ELR (cell line): ENCODE measurements at regions not wholly inside any gene's neighbourhood (a gene's known extent, or its start where the extent isn't known, plus 50 kb on each side); places are given as distances from the start of the nearest gene placed in this dataset.
"Not testable (repeated sequence)": the region's sequence is repeated elsewhere in the genome, so short reads cannot be mapped to it uniquely, and the experiment has no call there.

ENCODE experiments used
- DNase-seq: peaks from one replicate; pipeline ENCODE4 v3.0.0-alpha.2; 2015; ENCODE audit warnings: low read depth

DNA sequence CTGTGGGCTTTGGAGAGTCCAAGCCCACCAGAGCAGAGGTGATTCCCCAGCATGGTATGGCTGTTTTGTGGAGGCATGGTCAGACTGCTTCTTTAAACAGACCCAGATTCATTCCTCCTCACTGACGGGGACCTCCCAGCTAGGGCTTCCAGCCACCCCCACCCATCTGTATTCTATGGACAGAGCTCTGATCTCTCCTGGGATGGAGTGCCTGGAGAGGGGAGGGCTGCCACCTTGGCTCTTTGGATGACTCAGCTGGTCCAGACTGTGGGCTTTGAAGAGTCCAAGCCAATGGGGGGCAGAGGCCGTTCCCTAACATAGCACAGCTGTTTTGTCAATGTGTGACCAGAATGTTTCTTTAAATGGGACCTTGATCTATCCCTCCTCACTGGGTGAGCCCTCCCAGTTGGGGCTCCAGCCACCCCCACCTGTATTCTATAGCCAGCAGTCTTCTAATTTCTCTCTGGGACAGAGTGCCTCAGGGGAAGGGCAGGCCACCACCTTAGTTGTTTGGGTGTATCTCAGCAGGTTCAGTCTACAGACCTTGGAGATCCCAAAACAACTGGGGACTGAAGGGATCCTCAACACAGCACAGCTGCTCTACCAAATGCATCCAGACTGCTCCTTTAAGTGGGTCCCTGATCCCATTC is 122.0 kb upstream of the OSTN start:
- no peak for DNase-seq

DNA sequence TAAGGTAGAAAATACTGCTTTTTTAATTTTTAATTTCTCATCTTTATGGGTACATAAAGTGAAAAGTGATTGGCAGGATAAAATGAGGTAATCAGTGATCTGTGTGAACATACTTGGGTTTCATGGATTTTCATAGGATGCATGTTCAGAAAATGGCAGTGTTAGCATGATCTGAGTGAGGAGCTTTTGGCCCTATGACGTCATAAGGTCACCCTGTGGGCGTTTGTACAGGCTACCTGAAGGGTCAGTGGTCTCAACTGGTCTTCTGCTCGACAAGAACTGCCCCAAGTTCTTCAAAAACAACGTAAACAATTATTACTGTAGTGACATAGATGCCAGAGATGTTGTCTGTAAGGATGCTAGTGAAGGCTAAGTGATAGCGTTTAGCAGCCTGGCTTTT is 124.5 kb upstream of the OSTN start:
- DNase-seq, result no peak

DNA sequence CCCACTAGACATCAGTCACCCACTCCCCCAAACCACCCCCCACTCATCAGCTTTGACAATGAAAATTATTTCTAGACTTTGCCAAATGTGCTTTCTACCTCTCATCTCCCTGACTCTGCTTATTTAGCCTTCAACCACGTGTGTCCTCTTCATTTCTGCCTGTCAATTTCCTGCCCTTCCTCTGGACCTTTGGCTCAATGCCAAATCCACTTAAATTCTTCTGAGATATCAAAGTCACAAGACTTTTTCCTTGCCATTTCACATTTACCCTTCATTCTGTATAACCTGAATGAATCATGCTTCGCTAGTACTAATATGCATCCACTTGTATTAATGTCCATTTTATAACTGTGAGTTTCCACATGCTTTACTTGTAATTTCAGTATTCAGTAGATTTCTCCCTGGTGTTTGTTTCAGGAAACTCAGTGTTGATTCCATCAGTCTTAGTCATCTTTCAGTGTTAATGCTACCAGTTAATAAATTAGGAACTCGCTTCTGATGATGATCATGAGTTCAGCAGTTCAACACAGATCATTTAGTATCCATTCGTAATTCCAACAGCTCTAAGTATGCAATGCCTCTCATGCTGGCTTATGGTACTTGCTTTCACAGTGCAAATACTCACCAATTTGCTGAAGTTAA is 128.2 kb upstream of the OSTN start:
- DNase-seq, result peak; percentile 36

DNA sequence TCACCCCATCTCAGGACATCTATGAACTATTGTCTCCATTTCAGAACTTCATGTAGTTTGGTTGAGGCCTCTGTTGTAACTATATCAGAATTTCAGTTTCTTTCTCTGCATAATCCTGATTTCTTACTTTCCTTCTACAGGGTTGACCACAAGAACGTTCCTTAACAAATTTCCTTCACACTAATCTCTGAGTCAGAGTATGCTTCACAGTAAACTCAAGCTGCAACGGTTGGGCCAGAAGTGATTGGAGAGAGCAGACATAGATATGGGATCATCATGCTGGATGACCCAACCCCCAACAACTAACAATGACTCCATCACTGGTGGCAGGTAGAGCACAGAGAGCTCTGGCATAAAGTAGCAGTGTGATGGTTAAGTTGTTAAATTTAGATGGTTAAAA is 128.8 kb upstream of the OSTN start:
- peak; percentile 98 for DNase-seq

DNA sequence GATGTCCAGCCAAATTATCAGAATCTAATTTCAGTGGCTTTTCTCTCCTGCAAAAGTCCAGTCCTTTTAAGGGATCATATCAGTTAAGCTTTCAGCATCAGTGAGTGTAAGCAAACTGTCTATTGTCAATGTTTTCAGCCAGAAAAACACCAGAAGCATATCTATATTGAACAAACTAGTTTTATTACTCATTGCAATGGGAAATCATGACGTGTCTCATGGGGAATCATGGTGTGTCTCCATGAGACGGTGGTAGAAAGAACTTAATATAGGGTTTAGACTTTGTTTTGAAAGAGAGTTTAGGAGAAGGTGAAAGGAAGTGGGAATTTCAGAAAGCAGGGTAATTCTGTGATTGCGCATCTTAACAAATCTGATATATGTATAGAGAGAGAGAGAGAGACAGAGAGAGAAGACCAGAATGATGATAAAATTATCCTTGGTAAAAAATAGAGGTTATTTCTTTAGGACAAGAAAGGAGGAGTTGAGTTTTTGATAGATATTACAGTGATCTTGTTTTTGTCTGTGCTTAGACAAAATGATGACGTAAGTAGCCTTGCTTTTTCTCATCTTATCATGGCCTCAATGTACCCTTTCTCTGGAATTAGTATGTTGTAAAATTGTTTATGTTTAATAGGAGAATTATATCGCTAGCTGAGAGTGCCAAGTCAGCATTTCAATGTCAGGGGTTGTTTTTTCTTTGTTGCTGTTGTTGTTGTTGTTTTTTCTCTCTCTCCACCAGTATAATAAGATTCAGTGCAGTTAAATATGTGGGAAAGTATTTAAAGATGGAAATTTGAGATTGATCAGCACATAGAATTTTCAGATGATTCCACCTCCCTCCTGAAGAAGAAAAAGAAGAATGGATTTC is 129.9 kb upstream of the OSTN start:
- DNase-seq, result peak; percentile 71

DNA sequence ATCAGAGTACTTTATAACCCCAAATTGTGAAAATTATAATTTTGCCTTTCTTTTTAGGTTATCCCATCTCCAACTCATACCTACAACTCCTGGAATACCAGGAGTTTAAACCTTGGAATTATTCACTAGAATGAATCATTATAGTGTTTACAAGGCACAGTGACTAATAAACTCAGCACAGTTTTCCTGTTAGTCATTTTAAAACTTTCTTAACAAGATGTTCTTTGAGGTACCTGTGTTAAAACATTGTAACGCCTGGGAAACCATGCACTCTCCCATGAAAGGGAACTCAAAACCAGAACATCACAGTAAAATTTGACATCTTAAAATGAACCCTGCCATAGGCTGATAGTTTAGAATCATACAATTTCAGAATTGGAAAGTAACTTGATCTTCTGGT is 132.4 kb upstream of the OSTN start:
- DNase-seq, result peak; percentile 92

DNA sequence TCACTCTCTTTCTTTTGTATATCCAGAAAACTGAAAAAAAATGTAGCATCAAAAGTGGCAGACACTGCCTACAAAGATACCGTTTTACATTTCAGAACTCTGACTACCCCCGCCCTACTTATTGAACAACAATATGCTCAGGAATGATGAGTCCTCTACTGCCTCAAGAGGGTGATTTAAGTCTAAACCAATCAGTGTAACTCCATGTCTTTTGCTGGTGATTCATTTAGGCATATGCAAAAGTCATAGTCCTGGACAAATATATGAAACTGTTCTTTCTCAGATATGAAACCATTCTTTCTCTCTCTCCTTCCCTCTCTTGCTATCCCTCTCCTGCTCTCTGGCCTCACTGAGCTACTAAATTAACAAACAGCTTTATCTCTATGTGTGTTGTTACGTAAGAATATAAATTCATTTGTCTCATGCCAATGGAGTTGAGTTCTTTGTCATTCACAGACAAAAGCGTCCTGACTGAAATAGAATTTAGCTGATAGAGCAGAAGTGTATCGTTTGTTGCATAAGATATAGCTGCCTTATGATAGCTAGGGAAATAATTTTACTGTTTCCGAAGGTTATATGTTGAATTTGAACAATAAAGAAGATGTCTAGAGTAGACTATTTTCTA is 133.7 kb upstream of the OSTN start:
- peak; percentile 73 for DNase-seq

DNA sequence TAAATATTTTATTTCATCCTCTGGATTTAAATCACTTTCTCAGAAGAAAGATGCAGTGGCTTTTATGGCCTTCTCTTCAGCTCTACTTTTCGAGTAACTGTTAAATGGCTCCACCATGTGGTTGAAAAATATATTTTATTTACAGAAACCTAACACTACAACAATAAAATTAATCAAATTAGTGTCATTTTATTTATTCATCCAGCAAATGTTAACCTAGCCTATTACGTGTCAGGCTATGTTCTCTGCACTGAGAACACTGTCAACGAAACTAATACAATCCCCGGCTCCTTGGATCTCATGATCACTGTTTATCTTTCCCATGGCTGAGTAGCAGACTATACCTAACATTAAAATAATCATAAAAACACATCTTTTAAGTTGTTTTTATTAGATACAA is 148.0 kb upstream of the OSTN start:
- peak; percentile 62 for DNase-seq

DNA sequence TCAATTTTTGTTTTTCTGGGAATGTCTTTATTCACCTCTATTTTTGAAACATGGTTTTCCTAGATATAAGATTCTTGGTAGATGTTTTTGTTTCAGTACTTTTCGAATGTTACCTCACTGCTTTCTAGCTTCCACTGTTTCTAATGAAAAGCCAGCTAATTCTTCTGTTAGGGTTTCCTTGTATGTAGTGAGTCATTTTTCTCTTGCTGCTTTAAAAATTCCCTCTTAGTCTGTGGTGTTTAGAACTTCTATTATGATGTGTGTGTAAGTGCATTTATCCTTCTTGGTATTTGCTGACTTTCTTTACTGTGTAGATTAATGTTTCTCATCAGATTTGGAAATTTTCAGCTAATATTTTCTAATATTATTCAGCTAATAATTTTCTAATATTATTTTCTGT is 151.1 kb upstream of the OSTN start:
- peak; percentile 27 for DNase-seq

DNA sequence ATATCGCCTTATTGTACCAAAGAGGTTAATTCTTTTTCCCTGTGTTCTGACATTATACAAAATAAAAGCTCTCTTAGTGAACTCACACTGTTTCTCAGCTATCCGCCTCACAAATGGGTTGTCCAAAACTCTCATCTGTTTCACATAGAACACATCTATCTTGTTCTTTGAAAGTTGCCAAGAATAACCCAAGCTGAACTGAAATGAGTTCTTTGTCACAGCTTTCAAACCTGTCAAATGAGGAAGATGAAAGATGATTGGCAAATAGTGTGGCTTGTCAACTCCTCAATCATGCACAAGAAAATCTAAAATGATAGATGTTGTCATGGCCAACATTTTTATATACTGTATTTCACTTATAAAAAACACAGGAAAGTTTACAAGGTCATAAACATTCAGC is 168.1 kb upstream of the OSTN start:
- no peak for DNase-seq

DNA sequence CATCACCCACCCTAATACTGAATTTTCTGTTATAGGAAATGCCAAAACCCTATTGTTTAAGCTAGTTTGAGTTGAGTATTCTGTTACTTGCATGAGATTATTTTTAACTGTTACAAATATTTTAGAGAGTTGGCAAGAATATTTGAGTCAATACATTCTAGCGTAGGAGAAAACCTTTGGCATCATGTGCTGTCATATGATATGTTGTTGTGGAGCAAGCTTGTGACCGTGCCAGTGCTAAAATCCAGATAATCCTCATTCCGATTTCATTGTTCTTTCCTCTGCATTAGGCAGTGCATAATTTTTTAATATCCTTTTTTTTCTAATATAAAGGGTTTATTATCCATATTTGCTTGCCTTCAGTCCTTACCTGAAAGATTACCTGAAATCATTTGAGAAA is 168.0 kb upstream of the GMNC start:
- DNase-seq, result no peak

DNA sequence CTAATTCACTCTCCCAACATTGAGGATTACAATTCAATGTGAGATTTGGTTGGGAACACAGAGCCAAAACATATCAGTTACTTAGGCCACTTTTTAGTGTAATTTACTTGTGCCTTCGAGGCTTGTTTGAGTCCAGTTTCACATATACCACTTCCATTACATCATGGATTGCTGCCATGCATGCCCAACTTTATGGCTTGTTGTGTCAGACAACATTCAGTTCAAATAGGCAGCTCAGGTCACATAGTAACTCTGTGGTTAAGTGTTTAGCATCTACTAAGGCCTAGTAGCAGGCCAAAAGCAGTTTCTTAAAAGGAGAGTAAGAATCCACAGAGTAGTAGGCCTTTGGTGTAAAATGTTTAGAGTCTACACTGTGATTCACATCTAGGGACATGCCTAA is 164.3 kb upstream of the GMNC start:
- DNase-seq, result no peak

DNA sequence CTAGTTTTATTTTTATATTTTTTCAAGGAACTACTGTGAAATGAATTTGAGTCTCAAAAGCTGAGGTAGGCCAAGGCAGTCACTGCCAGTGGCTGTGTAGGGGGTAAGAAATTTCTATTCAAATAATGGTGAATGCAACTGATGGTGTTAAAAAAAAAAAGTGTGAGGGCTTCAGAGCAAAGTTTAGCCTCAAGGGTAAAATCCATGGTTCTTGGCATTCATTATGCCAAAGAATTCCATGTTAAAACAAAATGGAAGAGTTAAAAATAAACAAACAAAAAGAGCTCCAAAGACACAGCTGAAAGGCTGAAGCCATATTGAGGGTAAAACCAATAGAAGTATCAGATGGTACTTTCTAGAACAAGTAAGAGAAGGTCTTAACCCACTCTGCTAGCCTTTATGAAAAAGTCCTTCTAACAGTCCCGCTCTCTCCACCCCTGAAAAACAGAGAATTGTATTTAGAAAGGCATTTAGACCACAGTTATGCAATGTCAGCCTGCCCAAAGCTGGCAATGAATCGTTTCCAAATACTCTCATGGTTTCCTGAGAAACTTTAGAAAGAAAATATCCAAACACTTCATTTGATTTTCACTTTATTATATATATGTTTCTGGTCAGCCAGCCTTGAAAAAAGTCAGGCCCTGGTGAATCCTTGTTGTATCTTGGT is 158.4 kb upstream of the GMNC start:
- no peak for DNase-seq

DNA sequence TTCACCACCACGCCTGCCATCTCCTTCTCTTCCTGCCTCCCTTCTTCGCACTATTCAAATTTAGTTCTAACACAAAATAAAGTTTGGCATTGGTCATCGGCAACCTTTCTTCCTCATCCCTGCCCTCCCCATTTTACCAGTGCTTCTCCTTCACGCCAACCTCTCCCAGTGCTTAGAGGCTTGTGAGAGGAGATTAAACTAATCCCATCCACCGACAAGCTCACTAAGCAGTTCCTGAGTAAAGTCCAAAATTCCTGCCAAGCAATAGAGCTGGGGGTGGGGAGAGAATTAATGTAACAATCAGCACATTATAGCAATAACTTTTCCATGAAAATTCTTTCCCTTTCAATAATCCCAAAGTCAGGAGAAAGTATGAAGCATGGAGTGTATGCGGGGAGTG is 157.4 kb upstream of the GMNC start:
- DNase-seq, result no peak

DNA sequence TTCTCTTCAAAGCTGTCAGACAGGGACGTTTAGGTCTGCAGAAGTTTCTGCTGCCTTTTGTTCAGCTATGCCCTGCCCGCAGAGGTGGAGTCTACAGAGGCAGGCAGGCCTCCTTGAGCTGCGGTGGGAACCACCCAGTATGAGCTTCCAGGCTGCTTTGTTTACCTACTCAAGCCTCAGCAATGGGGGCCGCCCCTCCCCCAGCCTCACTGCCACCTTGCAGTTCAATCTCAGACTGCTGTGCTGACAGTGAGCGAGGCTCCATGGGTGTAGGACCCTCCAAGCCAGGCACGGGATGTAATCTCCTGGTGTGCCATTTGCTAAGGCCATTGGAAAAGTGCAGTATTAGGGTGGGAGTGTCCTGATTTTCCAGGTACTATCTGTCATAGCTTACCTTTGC is 153.5 kb upstream of the GMNC start:
- not testable (repeated sequence) for DNase-seq

DNA sequence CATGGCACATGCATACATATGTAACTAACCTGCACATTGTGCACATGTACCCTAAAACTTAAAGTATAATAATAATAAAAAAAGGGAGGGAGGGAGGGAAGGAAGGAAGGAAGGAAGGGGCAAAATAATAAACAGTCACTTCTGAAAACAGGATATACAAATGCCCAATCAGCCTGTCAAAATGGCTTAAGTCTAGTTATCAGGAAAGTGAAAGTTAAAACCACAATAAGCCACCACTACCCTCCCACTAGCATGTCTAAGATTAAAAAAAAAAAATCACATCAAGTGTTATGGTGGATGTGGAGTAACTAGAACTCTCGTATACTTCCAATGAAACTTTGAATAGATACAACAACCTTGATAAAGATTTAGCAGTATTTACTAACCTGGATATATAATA is 145.6 kb upstream of the GMNC start:
- no peak for DNase-seq

DNA sequence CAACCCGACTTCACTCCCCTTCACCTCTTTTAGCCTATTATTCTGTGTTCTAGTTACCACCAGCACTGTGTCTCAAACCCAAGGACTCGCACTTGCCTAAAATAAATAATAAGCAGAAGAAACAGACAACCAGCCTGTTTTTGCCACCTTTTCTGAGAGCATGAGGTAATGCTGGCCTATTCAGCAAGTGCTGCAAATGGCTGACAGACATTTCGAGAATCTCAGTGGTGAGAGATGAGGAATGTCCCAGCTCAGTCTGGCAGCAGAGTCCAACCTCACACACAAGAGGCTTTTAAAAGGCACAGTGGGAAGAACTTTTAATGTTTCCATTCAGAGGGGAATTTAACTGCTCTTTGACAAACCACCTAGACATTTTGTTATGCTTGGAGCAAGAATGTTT is 143.3 kb upstream of the GMNC start:
- no peak for DNase-seq

DNA sequence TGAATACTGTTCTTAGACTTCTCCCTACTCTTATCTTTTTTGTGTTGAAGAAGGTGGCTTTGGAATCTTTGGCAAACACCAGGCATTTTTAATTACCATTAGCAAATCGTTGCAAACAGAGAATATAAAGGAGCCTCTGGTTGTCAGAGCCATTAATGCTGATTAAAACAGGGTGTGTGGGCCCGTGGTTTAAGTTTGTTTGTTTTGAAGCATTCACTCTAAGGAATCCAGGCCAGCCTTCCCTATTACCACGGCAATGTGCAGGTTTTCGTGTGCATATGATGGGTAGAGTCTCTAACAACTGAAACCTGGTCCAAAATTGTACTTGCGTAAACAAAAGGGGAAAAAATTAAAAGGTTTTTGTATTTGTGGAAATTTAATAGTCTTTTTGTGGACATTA is 141.2 kb upstream of the GMNC start:
- no peak for DNase-seq

DNA sequence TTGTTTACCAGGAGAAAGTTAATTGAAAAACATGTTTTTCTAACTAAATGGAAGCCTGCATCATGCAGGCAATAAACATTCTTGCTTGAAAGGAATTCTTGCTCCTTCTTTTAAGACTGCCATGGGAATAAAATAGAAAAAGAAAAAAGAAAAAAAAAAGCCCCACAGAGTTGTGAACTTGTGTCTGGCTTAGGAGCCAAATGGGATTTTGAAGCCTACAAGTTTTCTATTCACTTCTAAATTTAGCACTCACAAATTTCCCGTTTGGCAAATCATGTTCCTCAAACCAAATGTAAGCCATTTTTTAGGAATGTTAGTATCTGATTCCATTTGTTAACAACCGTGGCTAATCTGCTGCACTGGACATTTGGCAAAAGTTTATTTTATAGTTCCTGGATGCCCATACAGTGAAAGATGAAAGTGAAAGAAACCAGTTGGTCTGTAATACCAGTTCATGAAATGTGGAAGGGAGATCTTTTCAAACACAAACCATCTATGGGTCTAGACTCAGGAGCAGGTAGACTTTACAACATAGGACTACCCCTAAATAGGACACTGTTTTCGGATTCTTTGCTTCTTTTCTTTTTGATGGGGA is 133.8 kb upstream of the GMNC start:
- peak; percentile 31 for DNase-seq

DNA sequence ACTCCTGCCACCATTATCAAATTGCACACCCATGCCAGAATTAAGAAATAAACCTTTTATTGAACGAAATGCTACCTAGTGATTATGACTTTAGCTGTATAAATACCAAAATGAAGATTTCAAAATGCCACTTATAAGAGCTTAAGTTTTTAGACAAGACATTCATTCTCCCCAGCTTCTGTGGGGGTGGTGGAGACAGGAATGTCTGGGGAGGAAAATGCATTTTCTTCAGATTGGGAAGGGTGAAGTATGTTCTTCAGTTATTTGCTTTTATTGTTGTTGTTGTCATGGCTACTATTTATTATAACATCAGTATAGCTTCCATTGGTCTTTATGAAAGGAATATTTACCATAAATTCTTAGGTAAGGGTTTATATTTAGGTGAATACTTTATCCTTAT is 132.7 kb upstream of the GMNC start:
- no peak for DNase-seq

DNA sequence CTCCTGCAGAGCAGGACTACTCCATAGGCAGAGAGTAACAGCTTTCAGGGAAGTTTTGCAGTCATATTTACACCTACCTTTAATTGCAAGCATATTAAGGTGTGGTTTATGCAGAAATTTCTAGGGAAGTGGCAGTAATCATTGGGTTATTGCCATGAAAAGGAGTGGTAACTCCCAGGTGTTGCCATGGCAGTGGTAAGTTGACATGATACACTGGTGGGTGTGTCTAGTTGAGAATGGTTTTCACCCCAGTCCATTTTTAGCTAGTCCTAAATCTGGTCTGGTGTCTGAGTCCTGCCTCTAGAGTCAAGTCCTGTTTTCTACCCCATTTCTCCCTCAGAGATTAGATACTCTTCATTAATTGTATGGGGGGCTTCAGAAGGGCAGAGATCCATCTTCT is 128.4 kb upstream of the GMNC start:
- DNase-seq, result no peak

DNA sequence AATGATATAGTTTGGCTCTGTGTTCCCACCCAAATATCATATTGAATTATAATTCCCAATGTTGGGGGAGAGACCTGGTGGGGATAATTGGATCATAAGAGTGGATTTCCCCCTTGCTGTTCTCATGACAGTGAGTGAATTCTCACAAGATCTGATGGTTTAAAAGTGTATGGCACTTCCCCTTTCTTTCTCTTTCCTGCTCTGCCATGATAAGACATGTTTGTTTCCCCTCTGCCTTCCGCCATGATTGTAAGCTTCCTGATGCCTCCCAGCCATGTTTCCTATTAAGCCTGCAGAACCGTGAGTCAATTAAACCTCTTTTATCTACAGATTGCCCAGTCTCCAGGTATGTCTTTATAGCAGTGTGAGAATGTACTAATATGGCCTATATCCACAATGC is 126.7 kb upstream of the GMNC start:
- no peak for DNase-seq
